Amniotic epithelial cell (primary cell): ENCODE measurements at regions not wholly inside any gene's neighbourhood (a gene's known extent, or its start where the extent isn't known, plus 50 kb on each side); places are given as distances from the start of the nearest gene placed in this dataset.
A peak's percentile ranks its signal among the peaks of the same experiment; 100 is the strongest.
"Not testable (repeated sequence)": the region's sequence is repeated elsewhere in the genome, so short reads cannot be mapped to it uniquely, and the experiment has no call there.

Source experiments
- DNase-seq: peaks from one replicate; pipeline ENCODE4 v3.0.0-alpha.2; 2010; ENCODE audit warnings: low read depth

GRCh38 chr3:64438066-64438465 lies 212.8 kb upstream of the PRICKLE2 start:
- no peak for DNase-seq

DNA sequence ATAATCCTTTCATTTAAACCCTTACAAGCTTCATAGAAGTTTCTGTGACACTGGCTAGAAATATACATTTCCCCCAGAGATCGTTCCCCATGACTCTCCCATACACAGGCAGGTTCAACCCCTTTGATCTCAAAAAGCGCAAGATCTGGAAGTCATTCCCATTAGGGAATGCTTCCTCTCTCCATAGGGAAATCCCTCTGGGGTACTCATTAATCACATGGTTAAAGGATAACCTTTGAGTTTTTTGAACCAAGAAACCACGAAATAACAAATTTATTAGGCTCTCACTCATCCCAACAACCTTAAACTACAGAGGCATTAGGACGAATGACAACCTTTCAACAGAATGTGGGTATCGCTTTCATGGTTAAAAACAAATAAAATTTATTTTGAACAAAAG lies 211.9 kb upstream of the PRICKLE2 start:
- DNase-seq = no peak

DNA sequence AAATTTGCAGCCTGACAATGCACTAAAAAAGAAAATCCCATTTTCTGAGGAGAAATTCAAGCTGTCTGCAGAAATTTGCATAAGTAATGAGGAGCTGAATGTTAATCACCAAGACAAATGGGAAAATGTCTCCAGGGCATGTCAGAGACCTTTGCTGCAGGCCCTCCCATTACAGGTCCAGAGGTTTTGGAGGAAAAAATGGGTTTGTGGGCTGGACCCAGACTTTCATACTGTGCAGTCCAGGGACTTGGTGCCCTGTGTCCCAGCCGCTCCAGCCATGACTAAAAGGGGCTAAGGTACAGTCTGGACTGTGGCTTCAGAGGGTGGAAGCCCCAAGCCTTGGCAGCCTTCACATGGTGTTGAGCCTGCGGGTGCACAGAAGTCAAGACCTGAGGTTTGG lies 209.8 kb upstream of the PRICKLE2 start:
- not testable (repeated sequence) for DNase-seq

- no peak for DNase-seq
Measured at GRCh38 chr3:64432870-64433269, 207.6 kb upstream of the PRICKLE2 start.

DNA sequence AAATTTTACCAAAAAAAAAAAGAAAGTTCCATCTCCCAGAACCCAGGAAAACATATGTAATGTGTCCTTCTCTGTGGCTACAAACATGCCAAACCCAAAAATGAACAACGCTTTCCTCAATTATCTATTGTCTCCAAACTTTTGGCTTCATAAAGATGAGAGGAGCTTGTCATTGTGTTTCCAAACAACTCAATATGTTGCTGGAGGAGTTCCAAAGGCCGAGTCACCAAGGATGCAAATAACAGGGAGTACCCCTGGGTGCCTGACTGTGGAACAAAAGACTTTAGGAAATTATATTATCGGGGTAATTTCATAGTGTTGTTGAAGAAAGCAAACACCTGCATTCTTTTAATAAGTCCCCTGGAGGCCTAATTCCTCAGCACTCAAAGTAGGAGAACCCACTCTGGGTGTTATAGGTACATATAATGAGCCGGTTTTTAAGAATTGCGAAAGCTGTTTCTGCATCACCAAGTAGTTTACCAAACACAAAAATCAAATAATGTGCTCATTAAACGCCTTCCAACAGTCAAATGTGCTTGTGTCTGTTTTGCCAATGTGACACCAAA lies 206.3 kb upstream of the PRICKLE2 start:
- DNase-seq = no peak

GRCh38 chr3:64427671-64428070 lies 202.4 kb upstream of the PRICKLE2 start:
- DNase-seq = no peak

- DNase-seq = no peak
Measured at GRCh38 chr3:64426551-64426950, 201.3 kb upstream of the PRICKLE2 start.

DNA sequence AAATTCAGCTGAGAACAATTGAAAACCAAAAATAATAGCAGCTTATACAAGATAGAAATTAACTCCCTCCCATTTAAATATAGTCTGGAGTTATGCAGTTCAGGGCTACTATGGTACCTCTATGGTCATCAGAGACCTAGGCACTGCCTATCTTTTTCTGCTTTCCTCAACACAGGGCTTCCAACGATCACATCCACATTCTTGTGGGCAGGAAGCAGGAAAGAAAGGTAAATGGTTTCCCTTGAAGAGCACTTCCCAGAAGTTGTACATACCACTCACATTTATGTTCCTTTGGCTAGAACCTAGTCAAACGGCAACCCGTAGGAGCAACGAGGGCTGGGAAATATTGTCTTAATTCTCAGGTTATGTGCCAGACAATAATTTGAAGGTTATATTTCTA lies 197.7 kb upstream of the PRICKLE2 start:
- no peak for DNase-seq

GRCh38 chr3:64422192-64422591 lies 196.9 kb upstream of the PRICKLE2 start:
- no peak for DNase-seq

GRCh38 chr3:64417816-64418215 lies 192.6 kb upstream of the PRICKLE2 start:
- peak; percentile 76 for DNase-seq

- no peak for DNase-seq
Measured at GRCh38 chr3:64414043-64414442, 188.8 kb upstream of the PRICKLE2 start.

DNA sequence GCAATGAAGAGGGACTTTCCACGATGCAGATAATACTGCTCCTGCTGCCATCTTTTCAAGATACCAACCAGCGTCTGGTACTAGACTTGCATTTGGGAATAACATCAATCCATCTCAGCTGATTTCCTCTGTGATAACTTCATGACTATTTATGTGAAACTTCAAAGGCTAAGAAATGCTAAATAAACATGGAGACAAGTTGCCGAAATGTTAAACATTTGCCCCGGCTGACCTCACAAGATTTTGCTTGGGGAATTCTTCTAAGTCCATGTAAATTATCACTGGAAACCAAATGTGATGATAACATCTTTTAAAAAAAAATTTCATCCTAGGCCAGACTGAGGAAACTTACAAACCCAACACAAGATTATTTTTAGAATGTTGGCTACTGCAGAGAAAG lies 185.8 kb upstream of the PRICKLE2 start:
- peak; percentile 77 for DNase-seq

DNA sequence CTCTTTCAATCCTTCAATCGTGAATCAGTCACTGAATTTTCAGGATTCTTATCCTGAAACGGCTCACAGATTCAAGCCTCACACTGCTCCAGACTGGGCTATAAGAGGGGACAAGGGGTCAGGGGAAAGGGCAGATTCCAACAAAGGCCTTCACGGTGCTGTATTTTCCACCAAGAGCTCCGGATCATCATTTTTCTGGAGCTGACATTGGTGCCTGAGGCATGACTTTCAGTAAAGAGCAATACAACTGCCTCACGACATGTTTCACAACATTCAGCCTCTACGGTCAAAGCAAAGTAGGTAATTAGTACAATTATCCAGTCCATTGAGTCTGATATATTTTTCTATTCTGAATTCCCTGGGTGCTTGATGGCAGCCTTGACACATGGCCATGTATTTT lies 185.0 kb upstream of the PRICKLE2 start:
- no peak for DNase-seq

DNA sequence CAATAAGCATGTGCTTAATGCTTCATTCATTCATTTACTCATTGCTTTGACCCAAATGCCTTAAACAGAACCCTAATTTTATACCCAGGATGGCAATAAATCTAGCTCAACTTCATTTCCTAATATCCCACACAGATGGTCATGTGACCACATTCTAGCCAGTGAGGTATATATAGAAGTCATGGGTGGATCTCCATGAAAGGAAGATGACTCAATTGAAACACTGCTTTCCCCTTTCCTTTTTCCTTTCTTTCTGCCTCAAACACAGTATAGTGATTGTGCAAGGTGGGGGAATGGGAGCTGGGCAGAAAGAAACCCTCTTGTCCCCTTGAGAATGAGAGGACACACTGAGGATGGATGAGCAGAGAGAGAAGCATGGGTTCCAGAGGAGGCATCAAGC lies 183.5 kb upstream of the PRICKLE2 start:
- DNase-seq = peak; percentile 59

GRCh38 chr3:64406271-64406670 lies 181.0 kb upstream of the PRICKLE2 start:
- DNase-seq = no peak

DNA sequence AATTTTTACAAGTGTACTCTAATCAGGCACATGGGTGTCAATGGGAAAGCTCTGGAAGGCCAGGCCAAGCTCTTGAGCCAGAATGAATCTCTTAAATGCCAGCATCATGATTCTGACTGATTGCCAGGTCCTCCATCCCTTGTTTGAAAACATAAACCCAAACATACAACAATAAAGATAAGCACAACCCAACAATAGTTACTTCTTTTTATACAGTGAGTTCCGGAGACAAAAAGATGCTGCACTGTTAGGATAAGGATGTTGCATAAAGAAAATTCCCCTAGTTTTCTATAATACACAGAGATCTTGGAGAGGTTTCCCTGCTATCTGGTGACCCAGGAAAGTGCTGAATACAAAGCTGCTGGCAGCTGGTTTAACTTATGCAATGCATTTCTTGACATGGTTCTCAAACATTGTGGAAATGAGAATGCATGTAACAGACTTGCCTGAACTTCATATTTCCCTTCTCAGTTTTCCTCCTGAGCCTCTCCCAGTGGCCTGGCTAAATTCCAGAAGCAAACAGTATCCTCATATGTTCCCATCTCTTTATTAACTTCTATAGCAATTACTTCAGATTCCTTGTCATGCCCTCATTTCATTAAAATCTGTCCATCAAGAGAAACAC lies 180.1 kb upstream of the PRICKLE2 start:
- no peak for DNase-seq

DNA sequence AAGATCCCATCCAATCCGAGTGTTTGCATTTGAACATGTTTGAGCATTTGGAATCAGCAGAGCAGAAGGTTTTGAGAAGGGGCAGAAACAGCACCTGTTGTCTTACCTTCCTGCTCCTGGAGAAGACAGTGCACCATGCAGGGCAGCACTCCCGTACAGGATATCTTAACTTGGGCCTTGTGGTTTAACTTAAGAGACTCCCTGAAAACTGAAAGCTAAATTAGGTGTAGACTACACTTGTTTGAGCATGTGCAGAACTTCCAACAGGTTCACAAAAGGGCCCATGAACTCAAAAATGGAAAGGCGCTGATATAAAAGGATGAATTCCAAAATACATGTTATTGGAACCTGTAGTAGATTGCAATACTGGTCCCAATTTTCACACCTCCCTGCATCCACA lies 175.4 kb upstream of the PRICKLE2 start:
- DNase-seq = no peak

GRCh38 chr3:64399205-64399800 lies 174.0 kb upstream of the PRICKLE2 start:
- DNase-seq = peak; percentile 67

DNA sequence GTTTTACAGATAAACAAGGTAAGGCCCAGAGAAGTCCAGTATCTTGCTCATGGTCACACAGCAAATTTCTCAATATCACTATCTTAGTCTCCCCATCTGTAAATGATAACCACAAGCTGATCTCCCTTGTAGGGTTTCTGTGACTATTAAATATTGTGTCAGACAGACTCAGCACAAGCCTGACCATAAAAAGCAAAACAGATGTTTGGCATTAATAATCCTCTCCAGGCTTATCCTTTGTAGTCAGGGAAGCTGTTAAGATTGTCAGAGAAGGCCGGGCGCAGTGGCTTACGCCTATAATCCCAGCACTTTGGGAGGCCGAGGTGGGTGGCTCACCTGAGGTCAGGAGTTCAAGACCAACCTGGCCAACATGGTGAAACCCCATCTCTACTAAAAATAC lies 173.2 kb upstream of the PRICKLE2 start:
- DNase-seq = peak; percentile 86

DNA sequence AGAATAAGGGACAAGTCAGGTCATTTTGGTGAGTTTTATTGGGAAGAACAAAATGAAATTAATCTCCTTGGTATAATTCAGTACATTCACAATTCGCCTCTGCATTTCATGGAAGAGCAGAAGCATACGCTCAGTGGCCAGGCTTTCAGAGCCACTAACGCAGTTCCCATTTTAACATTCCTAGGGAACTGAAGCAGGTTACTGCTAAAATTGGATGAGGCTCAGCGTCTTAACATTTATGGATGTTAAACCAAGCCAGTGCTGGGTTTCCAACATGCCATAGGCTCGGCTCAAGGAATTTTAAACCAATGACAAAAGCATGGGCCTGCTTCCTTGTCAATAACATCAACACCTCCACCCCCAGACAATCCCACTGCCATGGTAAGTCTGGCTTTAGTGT lies 172.7 kb upstream of the PRICKLE2 start:
- DNase-seq = no peak

DNA sequence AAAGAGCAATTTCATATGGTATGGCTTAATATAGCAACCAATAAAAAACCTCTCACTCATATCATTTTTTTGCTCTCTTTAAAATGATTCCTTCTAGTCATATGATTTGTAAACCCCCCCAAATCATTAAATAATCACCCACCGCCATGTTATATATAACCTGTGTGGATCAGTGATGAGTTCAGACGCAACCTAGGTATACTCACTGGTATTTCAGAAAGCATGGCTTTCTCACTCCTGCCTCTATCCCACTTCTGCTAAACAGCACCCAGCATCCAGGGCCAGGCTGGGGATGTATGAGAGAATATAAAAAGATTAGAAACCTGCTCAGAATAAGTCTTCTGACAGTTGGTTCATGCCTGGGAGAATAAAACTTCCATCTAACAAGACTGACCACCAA lies 172.3 kb upstream of the PRICKLE2 start:
- no peak for DNase-seq

DNA sequence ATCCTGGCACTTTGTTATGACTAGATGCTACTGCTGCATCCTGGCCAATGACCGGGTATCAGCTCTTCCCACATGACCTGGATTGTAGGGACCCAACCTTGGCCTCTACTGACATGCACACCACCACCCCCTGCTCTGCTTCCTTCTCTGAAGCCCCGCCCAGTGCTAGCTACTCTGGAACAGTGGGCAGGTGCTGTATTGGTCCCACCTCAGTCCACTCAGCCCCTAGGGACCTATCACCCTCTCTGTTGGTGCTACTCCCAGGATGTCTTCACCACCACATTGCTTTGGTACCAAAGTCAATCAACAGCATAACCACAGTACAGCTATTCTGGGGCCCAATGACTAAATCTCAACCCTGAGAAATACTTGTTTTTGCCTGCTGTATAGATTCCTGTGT lies 170.2 kb upstream of the PRICKLE2 start:
- no peak for DNase-seq

GRCh38 chr3:64393193-64393592 lies 167.9 kb upstream of the PRICKLE2 start:
- DNase-seq = no peak

- peak; percentile 72 for DNase-seq
Measured at GRCh38 chr3:64392001-64392400, 166.7 kb upstream of the PRICKLE2 start.
